SH-SY5Y (cell line): ENCODE measurements at regions not wholly inside any gene's neighbourhood (a gene's known extent, or its start where the extent isn't known, plus 50 kb on each side); places are given as distances from the start of the nearest gene placed in this dataset.

Experiments
- GATA2 ChIP-seq: IDR thresholded peaks from 2 replicates; pipeline ENCODE4 v1.6.1; 2011; ENCODE audit warnings: mild to moderate bottlenecking, low read depth, low read length
- GATA3 ChIP-seq: IDR thresholded peaks from 2 replicates; pipeline ENCODE4 v1.6.1; 2011; ENCODE audit warnings: low read depth, mild to moderate bottlenecking, low read length, moderate library complexity

DNA sequence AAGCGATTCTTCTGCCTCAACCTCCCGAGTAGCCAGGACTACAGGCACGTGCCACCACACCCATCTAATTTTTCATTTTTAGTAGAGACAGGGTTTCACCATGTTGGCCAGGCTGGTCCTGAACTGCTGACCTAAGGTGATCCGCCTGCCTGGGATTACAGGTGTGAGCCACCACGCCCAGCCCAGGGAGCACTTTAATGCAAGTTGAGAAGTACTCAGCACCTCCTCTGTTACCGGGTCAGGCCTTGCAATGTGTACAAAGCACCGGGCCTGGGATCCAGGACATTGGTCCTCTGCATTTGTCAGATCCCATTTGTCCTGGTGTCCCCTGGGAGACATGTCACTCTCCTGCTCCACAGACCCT lies 143.6 kb downstream of the TOMM20 start:
- TF ChIP-seq GATA2, result no peak
- no peak for TF ChIP-seq GATA3
